ENCODE measurements at regions not wholly inside any gene's neighbourhood (a gene's known extent, or its start where the extent isn't known, plus 50 kb on each side); places are given as distances from the start of the nearest gene placed in this dataset.

DNA sequence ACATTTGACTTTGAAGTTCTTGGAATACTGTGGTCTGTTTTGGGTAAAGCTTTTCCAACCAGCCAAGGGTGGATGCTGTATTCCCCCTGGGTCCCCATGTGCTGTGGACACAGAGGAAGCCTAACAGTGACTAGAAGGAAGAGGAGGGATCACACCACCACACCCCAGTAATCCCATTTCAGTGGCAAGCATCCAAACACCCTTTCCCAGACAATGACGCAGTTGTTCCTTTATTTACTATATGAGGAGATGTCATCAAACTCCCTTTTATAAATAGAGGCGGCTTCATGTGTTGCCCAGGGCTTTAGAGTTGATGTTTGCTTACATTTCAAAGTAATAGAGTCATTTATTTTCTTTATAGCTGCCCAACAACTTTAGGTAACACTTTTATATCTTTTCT, 959.4 kb upstream of the GYPC start:
- TF ChIP-seq YY1 (IDR thresholded peaks at IDR 0.05; ENCODE audit: insufficient read depth, insufficient read length) (no peak), SUZ12 (IDR thresholded peaks at IDR 0.05; ENCODE audit: extremely low read depth, insufficient read depth, insufficient read length) (no peak)
